Large intestine (tissue), 3 donors: ENCODE measurements at regions not wholly inside any gene's neighbourhood (a gene's known extent, or its start where the extent isn't known, plus 50 kb on each side); places are given as distances from the start of the nearest gene placed in this dataset.

Source experiments
- DNase-seq, 2 donors: peaks; one replicate each; pipeline versions ENCODE4 v3.0.0 to v3.0.0-alpha.2; 2013
- H3K27ac ChIP-seq: one replicate; pipeline ENCODE4 v1.5.1; 2013; ENCODE audit warnings: low read length
- H3K27me3 ChIP-seq: 2 replicates; pipeline ENCODE4 v1.6.1; 2013; ENCODE audit warnings: low read length; ENCODE audit not compliant: control insufficient read depth, insufficient read depth
- H3K36me3 ChIP-seq: 2 replicates; pipeline ENCODE4 v1.6.1; 2013; ENCODE audit warnings: low read length; ENCODE audit not compliant: control insufficient read depth, insufficient read depth
- H3K4me1 ChIP-seq: one replicate; pipeline ENCODE4 v1.6.1; 2013; ENCODE audit warnings: low read length; ENCODE audit not compliant: control insufficient read depth, insufficient read depth
- H3K4me3 ChIP-seq: one replicate; pipeline ENCODE4 v1.5.1; 2013; ENCODE audit warnings: low read length
- H3K9me3 ChIP-seq: one replicate; pipeline ENCODE4 v1.6.1; 2013; ENCODE audit warnings: mild to moderate bottlenecking, low read depth, low read length, moderate library complexity; ENCODE audit not compliant: control insufficient read depth
- WGBS: methylation state at CpG from one replicate; pipeline ENCODE4 v1.1.5; 2013; ENCODE audit warnings: low lambda C conversion rate; ENCODE audit not compliant: insufficient coverage; 5-methylcytosine and 5-hydroxymethylcytosine counted together

GRCh38 chr16:9428355-9429005, 337.0 kb downstream of the HAPSTR1 start:
- Histone ChIP-seq H3K4me1 (no peaks in the 10 kb centered on the region), H3K9me3 (no peaks in the 10 kb centered on the region), H3K27me3 (no peaks in the 10 kb centered on the region), H3K36me3 (no peaks in the 10 kb centered on the region), H3K27ac (no peak overlapping the region), H3K4me3 (no peak overlapping the region)
- WGBS, result no CpG with 5 or more reads among the region's 7 CpGs
- DNase-seq, result no peak

DNA sequence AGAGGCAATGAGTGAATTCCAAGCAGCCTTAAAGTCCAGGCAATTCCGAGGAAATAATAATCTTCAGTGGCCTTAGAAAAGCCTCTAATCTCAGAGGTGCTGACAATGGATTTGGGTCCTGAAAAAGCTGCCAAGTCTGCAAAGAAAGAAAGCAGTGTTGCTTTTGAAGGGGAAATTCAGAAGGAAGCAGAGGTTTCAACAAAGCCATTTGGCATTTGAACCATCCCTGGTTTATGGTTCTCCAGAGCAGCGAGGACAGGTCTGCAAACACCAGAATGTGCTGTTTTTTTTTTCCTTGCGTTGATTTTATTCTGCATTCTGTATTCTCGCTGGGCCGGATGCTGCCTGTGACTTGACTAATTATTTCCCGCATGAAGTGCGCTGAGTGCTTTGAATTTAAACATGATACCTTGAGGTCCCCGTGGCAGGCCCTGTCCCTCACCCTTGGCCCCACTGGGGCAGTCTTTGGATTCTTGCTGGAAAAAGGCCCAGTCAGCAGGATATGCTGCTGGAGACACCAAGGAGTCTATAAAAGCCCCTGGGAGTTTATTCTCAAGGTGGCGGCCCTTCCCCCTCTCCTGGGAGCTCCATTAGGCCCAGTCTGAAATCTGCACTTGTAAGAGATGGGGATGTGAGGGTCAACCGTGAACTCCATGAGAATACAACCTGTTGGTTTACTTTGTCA, 338.3 kb downstream of the HAPSTR1 start:
- no peaks in the 10 kb centered on the region for H3K36me3 ChIP-seq
- no peaks in the 10 kb centered on the region for H3K4me1 ChIP-seq
- no peak overlapping the region for H3K4me3 ChIP-seq
- WGBS, result no CpG with 5 or more reads among the region's 10 CpGs
- DNase-seq, result no peak
- no peaks in the 10 kb centered on the region for H3K9me3 ChIP-seq
- H3K27me3 ChIP-seq, result no peaks in the 10 kb centered on the region
- no peak overlapping the region for H3K27ac ChIP-seq

GRCh38 chr16:9434659-9435058, 343.2 kb downstream of the HAPSTR1 start:
- H3K4me1 ChIP-seq, result no peaks in the 10 kb centered on the region
- WGBS, result 33% methylated on average over 1 of the region's 2 CpGs
- no peaks in the 10 kb centered on the region for H3K9me3 ChIP-seq
- H3K4me3 ChIP-seq, result no peak overlapping the region
- H3K27ac ChIP-seq, result no peak overlapping the region
- DNase-seq, result no peak
- H3K27me3 ChIP-seq, result no peaks in the 10 kb centered on the region
- H3K36me3 ChIP-seq, result no peaks in the 10 kb centered on the region

DNA sequence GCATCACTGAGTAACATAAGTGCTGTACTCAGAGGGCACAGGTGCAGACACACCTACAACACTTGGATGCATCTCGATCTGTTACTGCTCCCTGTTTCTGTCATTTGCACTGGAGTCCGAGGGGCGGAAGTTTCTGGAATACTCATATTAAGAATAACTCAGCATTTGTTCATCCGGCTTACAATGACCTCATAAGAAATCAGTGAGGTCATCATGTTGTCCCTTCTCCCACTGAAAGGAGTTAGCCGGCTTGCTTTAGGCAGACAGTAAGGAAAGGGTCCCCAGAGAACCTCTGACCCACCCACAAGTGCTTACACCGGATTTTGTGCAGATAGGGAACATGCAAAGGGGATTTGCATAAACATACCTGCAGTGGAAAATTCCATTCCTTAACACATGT, 344.7 kb downstream of the HAPSTR1 start:
- Histone ChIP-seq H3K27me3 (peaks cover 2% of the 10 kb centered on the region), H3K4me1 (no peaks in the 10 kb centered on the region), H3K27ac (no peak overlapping the region), H3K9me3 (no peaks in the 10 kb centered on the region), H3K4me3 (no peak overlapping the region), H3K36me3 (no peaks in the 10 kb centered on the region)
- no peak for DNase-seq
- no CpG with 5 or more reads among the region's 6 CpGs for WGBS

DNA sequence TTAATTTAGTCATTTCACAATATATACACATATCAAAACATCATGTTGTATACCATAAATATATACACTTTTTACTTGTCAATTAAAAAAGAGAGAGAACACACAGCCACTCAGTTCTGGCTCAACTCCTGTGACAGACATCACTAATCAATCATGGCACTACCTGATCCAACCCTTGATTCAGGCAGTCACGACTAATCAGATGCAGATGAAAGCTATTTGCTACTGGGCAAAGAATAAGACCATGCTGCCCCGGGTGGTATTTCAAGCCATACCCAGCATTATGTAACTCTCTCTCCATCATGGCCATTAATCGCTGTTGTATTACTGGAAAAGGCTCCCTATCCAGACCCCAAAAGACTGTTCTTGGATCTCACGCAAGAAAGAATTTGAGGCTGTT, 345.7 kb downstream of the HAPSTR1 start:
- WGBS, result no CpG with 5 or more reads among the region's 4 CpGs
- Histone ChIP-seq H3K36me3 (no peaks in the 10 kb centered on the region), H3K9me3 (no peaks in the 10 kb centered on the region), H3K4me1 (no peaks in the 10 kb centered on the region), H3K27me3 (peaks cover 3% of the 10 kb centered on the region), H3K27ac (no peak overlapping the region), H3K4me3 (no peak overlapping the region)
- DNase-seq, result no peak

- DNase-seq, result no peak
- Histone ChIP-seq H3K9me3 (no peaks in the 10 kb centered on the region), H3K36me3 (no peaks in the 10 kb centered on the region), H3K4me1 (no peaks in the 10 kb centered on the region), H3K27ac (no peak overlapping the region), H3K4me3 (no peak overlapping the region), H3K27me3 (peaks cover 3% of the 10 kb centered on the region)
- WGBS, result no CpG with 5 or more reads among the region's 1 CpG
Measured at GRCh38 chr16:9438991-9439390, 347.5 kb downstream of the HAPSTR1 start.

GRCh38 chr16:9441012-9441411, 349.6 kb downstream of the HAPSTR1 start:
- 50% methylated on average over 2 of the region's 4 CpGs for whole genome bisulfite sequencing
- peaks cover 3% of the 10 kb centered on the region for H3K27me3 ChIP-seq
- no peak for DNase-seq

GRCh38 chr16:9443864-9444263, 352.4 kb downstream of the HAPSTR1 start:
- Histone ChIP-seq H3K27ac (no peak overlapping the region), H3K4me3 (no peak overlapping the region), H3K4me1 (no peaks in the 10 kb centered on the region), H3K36me3 (no peaks in the 10 kb centered on the region), H3K27me3 (peaks cover 3% of the 10 kb centered on the region), H3K9me3 (no peaks in the 10 kb centered on the region)
- 70% methylated on average over 2 of the region's 3 CpGs for WGBS
- no peak for DNase-seq

More at GRCh38 chr16:9441012-9441411, 349.6 kb downstream of the HAPSTR1 start:
- Histone ChIP-seq H3K36me3 (no peaks in the 10 kb centered on the region), H3K4me3 (no peak overlapping the region), H3K4me1 (no peaks in the 10 kb centered on the region), H3K9me3 (no peaks in the 10 kb centered on the region), H3K27ac (no peak overlapping the region)

DNA sequence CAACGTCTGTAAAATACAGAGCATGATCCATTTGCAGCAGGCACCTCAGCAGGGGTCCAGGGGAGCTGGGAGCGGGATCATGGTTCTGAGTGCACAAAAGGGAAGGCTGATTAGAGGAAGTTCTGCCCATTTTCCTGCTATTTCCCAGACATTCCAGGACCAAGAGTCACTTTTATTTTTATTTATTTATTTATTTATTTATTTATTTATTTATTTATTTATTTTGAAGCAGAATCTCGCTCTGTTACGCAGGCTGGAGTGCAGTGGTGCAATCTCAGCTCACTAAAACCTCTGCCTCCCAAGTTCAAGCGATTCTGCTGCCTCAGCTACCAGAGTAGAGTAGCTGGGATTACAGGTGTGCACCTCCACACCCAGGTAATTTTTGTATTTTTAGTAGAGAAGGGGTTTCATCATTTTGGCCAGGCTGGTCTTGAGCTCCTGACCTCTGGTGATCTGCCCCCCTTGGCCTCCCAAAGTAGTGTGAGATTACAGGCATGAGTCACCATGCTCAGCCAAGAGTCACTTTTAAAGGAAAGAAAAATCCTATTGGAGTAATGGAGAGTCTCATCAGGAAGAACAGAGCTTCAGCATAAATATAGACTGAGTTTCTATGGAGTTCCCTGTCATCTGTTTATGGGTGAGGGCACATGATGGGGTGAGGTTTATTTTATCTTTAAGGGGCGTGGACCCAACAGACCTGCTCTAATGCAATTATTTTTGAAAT, 355.2 kb downstream of the HAPSTR1 start:
- DNase-seq, result peak in 1 of 2 donors; percentile 7
- Histone ChIP-seq H3K4me3 (no peak overlapping the region), H3K4me1 (no peaks in the 10 kb centered on the region), H3K27me3 (no peaks in the 10 kb centered on the region), H3K36me3 (no peaks in the 10 kb centered on the region), H3K27ac (no peak overlapping the region), H3K9me3 (no peaks in the 10 kb centered on the region)
- 100% methylated on average over 1 of the region's 6 CpGs for WGBS

GRCh38 chr16:9447195-9447551, 355.7 kb downstream of the HAPSTR1 start:
- Histone ChIP-seq H3K27me3 (no peaks in the 10 kb centered on the region), H3K36me3 (no peaks in the 10 kb centered on the region), H3K27ac (no peak overlapping the region), H3K4me1 (no peaks in the 10 kb centered on the region), H3K9me3 (no peaks in the 10 kb centered on the region), H3K4me3 (no peak overlapping the region)
- no CpG with 5 or more reads among the region's 2 CpGs for WGBS
- DNase-seq, result no peak
